ENCODE measurements at regions not wholly inside any gene's neighbourhood (a gene's known extent, or its start where the extent isn't known, plus 50 kb on each side); places are given as distances from the start of the nearest gene placed in this dataset.

DNA sequence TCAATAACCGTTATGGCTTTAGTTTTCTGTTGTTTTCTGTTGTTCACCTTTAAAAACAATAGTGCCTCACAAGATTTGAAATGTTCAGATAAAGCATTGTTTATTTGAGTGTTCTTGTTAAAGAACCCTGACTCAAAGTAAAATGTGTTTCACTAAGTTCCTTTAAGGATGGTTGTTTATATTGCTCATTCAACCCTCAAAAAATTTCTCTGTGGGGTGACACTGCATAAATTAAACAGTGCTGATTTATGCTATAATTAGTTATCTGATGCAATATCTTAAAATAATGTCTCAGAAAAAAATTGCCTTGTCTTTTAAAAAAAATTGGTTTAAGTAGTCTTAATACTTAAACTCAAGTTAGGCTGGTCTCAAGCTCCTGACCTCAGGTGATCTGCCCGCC is 775.1 kb downstream of the FLRT2 start:
- H3K4me2 ChIP-seq, result no peak overlapping the region
- TF ChIP-seq, protein P1, sequence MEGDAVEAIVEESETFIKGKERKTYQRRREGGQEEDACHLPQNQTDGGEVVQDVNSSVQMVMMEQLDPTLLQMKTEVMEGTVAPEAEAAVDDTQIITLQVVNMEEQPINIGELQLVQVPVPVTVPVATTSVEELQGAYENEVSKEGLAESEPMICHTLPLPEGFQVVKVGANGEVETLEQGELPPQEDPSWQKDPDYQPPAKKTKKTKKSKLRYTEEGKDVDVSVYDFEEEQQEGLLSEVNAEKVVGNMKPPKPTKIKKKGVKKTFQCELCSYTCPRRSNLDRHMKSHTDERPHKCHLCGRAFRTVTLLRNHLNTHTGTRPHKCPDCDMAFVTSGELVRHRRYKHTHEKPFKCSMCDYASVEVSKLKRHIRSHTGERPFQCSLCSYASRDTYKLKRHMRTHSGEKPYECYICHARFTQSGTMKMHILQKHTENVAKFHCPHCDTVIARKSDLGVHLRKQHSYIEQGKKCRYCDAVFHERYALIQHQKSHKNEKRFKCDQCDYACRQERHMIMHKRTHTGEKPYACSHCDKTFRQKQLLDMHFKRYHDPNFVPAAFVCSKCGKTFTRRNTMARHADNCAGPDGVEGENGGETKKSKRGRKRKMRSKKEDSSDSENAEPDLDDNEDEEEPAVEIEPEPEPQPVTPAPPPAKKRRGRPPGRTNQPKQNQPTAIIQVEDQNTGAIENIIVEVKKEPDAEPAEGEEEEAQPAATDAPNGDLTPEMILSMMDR (conservative IDR thresholded peaks at IDR 0.05; ENCODE audit: low read depth, low read length), result no peak
- H3K4me3 ChIP-seq (IDR thresholded peaks at IDR 0.05; ENCODE audit: insufficient read depth, low read depth, low read length), result no peak overlapping the region
- H3K36me3 ChIP-seq (ENCODE audit: insufficient read depth), result no peaks in the 10 kb centered on the region
- H3K4me1 ChIP-seq (ENCODE audit: low read depth, poor library complexity, severe bottlenecking), result no peaks in the 10 kb centered on the region
- H3K9ac ChIP-seq, result no peak overlapping the region
- H3K27me3 ChIP-seq (ENCODE audit: insufficient read depth, low read depth), result no peaks in the 10 kb centered on the region
- no peak overlapping the region for H3K27ac ChIP-seq
- H4K20me1 ChIP-seq (ENCODE audit: insufficient read depth), result no peaks in the 10 kb centered on the region
- H2AFZ ChIP-seq (ENCODE audit: low read depth), result no peak overlapping the region
- no peaks in the 10 kb centered on the region for H3K79me2 ChIP-seq (ENCODE audit: insufficient read depth, low read depth)

DNA sequence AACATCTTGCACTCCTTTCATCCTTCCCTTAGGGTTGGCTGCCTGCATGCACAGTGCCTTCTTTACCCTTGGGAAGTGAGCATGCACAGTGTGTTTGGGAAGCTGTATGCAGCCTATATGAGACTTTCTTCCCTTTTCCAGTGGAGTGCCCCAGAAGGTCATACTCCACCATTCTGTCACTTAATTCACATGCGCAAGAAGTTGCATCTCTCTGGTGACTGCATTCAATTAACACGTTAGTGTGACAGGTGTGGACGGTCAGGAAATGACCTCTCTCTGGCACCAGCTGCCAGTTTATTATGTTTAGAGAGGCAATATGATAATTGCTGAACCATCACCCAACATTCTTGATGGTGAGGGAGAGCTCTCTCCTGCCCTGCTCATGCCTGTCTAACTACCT is 770.0 kb downstream of the FLRT2 start:
- Histone ChIP-seq H2AFZ (ENCODE audit: low read depth) (no peak overlapping the region), H4K20me1 (ENCODE audit: insufficient read depth) (no peaks in the 10 kb centered on the region), H3K27ac (no peak overlapping the region), H3K4me2 (no peak overlapping the region), H3K9ac (no peak overlapping the region), H3K27me3 (ENCODE audit: insufficient read depth, low read depth) (no peaks in the 10 kb centered on the region), H3K4me3 (IDR thresholded peaks at IDR 0.05; ENCODE audit: insufficient read depth, low read depth, low read length) (no peak overlapping the region), H3K4me1 (ENCODE audit: low read depth, poor library complexity, severe bottlenecking) (no peaks in the 10 kb centered on the region), H3K36me3 (ENCODE audit: insufficient read depth) (no peaks in the 10 kb centered on the region), H3K79me2 (ENCODE audit: insufficient read depth, low read depth) (no peaks in the 10 kb centered on the region)
- TF ChIP-seq, protein P1 (conservative IDR thresholded peaks at IDR 0.05; ENCODE audit: low read depth, low read length), result no peak

DNA sequence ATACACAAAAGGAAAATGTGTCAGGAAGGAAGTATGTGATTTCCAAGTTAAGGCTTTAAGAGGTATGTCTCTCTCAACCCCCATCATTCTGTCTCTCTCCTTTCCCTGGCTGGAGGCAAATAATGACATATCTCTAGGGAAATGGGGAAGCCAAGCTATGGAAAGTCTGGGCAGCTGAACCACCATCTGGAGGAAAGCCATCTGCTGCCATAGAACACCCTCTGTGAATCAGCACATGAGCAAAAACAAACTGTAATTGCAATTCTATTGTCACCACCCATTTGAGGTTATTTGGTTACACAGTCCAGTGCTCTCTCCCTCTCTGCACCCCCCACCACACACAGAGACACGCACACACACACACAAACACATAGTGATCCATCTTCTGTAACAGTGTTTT is 766.2 kb downstream of the FLRT2 start:
- Histone ChIP-seq H4K20me1 (ENCODE audit: insufficient read depth) (no peaks in the 10 kb centered on the region), H3K4me1 (ENCODE audit: low read depth, poor library complexity, severe bottlenecking) (no peaks in the 10 kb centered on the region), H3K27me3 (ENCODE audit: insufficient read depth, low read depth) (no peaks in the 10 kb centered on the region), H3K4me3 (IDR thresholded peaks at IDR 0.05; ENCODE audit: insufficient read depth, low read depth, low read length) (no peak overlapping the region), H3K36me3 (ENCODE audit: insufficient read depth) (no peaks in the 10 kb centered on the region), H3K9ac (no peak overlapping the region), H3K27ac (no peak overlapping the region), H2AFZ (ENCODE audit: low read depth) (no peak overlapping the region), H3K79me2 (ENCODE audit: insufficient read depth, low read depth) (no peaks in the 10 kb centered on the region), H3K4me2 (no peak overlapping the region)
- TF ChIP-seq, protein P1 (conservative IDR thresholded peaks at IDR 0.05; ENCODE audit: low read depth, low read length), result no peak

DNA sequence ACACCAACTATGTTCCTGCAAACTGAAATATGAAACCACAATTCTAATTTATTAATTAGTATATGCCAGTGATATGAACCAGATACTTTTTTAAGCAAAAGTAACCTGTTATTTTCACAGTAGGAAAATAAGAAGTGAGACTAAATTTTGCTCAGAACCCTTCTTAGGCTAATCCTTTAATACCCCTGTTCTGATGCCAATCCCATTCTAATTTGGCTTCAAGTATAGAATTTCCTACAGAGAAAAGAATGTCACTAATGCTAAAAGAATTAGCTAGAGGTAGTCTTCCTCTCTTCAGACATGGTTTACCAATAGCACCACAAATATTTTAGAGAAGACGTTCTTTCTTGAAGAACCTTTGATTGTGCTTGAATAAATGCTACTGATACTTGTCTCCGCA is 758.4 kb downstream of the FLRT2 start:
- Histone ChIP-seq H3K4me3 (IDR thresholded peaks at IDR 0.05; ENCODE audit: insufficient read depth, low read depth, low read length) (no peak overlapping the region), H3K9ac (no peak overlapping the region), H3K27me3 (ENCODE audit: insufficient read depth, low read depth) (no peaks in the 10 kb centered on the region), H3K27ac (no peak overlapping the region), H4K20me1 (ENCODE audit: insufficient read depth) (no peaks in the 10 kb centered on the region), H3K4me1 (ENCODE audit: low read depth, poor library complexity, severe bottlenecking) (no peaks in the 10 kb centered on the region), H3K79me2 (ENCODE audit: insufficient read depth, low read depth) (no peaks in the 10 kb centered on the region), H3K36me3 (ENCODE audit: insufficient read depth) (no peaks in the 10 kb centered on the region), H2AFZ (ENCODE audit: low read depth) (no peak overlapping the region), H3K4me2 (no peak overlapping the region)
- TF ChIP-seq, protein P1 (conservative IDR thresholded peaks at IDR 0.05; ENCODE audit: low read depth, low read length), result no peak

GRCh38 chr14:86279405-86279804 is 749.5 kb downstream of the FLRT2 start:
- Histone ChIP-seq H4K20me1 (ENCODE audit: insufficient read depth) (no peaks in the 10 kb centered on the region), H3K4me2 (no peak overlapping the region), H3K4me3 (IDR thresholded peaks at IDR 0.05; ENCODE audit: insufficient read depth, low read depth, low read length) (no peak overlapping the region), H3K27ac (no peak overlapping the region), H2AFZ (ENCODE audit: low read depth) (no peak overlapping the region), H3K79me2 (ENCODE audit: insufficient read depth, low read depth) (no peaks in the 10 kb centered on the region), H3K36me3 (ENCODE audit: insufficient read depth) (no peaks in the 10 kb centered on the region), H3K4me1 (ENCODE audit: low read depth, poor library complexity, severe bottlenecking) (no peaks in the 10 kb centered on the region), H3K9ac (no peak overlapping the region), H3K27me3 (ENCODE audit: insufficient read depth, low read depth) (no peaks in the 10 kb centered on the region)
- TF ChIP-seq, protein P1 (conservative IDR thresholded peaks at IDR 0.05; ENCODE audit: low read depth, low read length), result no peak

Measured in KMS-11 (cell line).